HepG2 (cell line): ENCODE measurements at regions not wholly inside any gene's neighbourhood (a gene's known extent, or its start where the extent isn't known, plus 50 kb on each side); places are given as distances from the start of the nearest gene placed in this dataset.

Experiments used
- ATAC-seq: fragments of 200-7000 bp; cut with Tn5 transposase; 3 replicates; pipeline ENCODE4 v1.9.1; 2020; ENCODE audit warnings: mild to moderate bottlenecking, moderate library complexity
- BruUV-seq: library from RNA; stranded (reverse); fragments of 400-500 nt; replicated peaks from 2 replicates; lab custom pipeline; 2021; lab: Mats Ljungman, UMichigan
- CTCF ChIA-PET: fragments of 300-600 bp; formaldehyde crosslinking; extraction: SDS; loops from one replicate; lab custom pipeline; 2021; ENCODE audit warnings: low total read pairs, inconsistent platforms, low intra/inter-chr PET ratio; lab: Yijun Ruan, JAX
- POLR2A ChIA-PET: fragments of 350-600 bp; sonication (Branson Sonifier 250); formaldehyde crosslinking; loops from one replicate; lab custom pipeline; 2020; ENCODE audit warnings: antibody characterized with exemption, inconsistent platforms; lab: Yijun Ruan, JAX
- DNase-seq: peaks from one replicate; pipeline ENCODE4 v3.0.0-alpha.2; 2015; ENCODE audit warnings: low spot score
- FAIRE-seq: peaks from 3 replicates; lab custom pipeline; 2011; peaks lifted over from hg19 to GRCh38; lab: Jason Lieb, UNC
- H2AFZ ChIP-seq: one replicate; pipeline ENCODE4 v1.6.1; 2011; ENCODE audit warnings: low read length, inconsistent platforms
- H3K27ac ChIP-seq: fragments of 300-600 bp; 3 replicates; pipeline ENCODE4 v1.8.0; 2011; ENCODE audit warnings: mixed run types, mild to moderate bottlenecking, mixed read lengths, low read length, inconsistent platforms; ENCODE audit not compliant: insufficient read depth; ENCODE audit errors: extremely low read length
- H3K27me3 ChIP-seq, 2 experiments: fragments of 200-600 bp in 1 of 2; 2 replicates in 1 of 2; 3 replicates in 1 of 2; pipeline versions ENCODE4 v1.6.0 to v1.8.0; 2011; ENCODE audit warnings: low read length in 2 of 2, mild to moderate bottlenecking in 2 of 2, moderate library complexity in 2 of 2, inconsistent platforms in 1 of 2; ENCODE audit not compliant: insufficient read depth in 2 of 2, control insufficient read depth in 1 of 2
- H3K36me3 ChIP-seq, 2 experiments: fragments of 200-600 bp in 1 of 2; replicated peaks in 1 of 2; 2 replicates in 1 of 2; 3 replicates in 1 of 2; pipeline versions ENCODE4 v1.5.1 to v1.8.0; 2011; ENCODE audit warnings: low read length in 2 of 2, inconsistent platforms in 1 of 2; ENCODE audit not compliant: insufficient read depth in 2 of 2, control insufficient read depth in 1 of 2
- H3K4me1 ChIP-seq: 2 replicates; pipeline ENCODE4 v1.5.1; 2012; ENCODE audit warnings: low read length, inconsistent platforms; ENCODE audit not compliant: insufficient read depth
- H3K4me2 ChIP-seq: 2 replicates; pipeline ENCODE4 v1.6.0; 2011; ENCODE audit warnings: low read depth, low read length, inconsistent platforms
- H3K4me3 ChIP-seq, 3 experiments: fragments of 200-600 bp in 1 of 3; sonication (generic), shearing (Covaris generic) in 1 of 3; replicated peaks in 1 of 3; 2 replicates each; pipeline ENCODE4 v1.5.1; 2011 to 2016; ENCODE audit warnings: low read length in 3 of 3, inconsistent platforms in 2 of 3, low read depth in 2 of 3, mild to moderate bottlenecking in 2 of 3, control low read depth in 1 of 3, mixed read lengths in 1 of 3; ENCODE audit not compliant: insufficient read depth in 1 of 3
- H3K79me2 ChIP-seq: one replicate; pipeline ENCODE4 v1.6.1; 2011; ENCODE audit warnings: low read length, inconsistent platforms; ENCODE audit not compliant: insufficient read depth
- H3K9ac ChIP-seq: 2 replicates; pipeline ENCODE4 v1.6.0; 2011; ENCODE audit warnings: mild to moderate bottlenecking, low read depth, low read length, inconsistent platforms; ENCODE audit not compliant: insufficient read depth
- H3K9me3 ChIP-seq: 2 replicates; pipeline ENCODE4 v1.5.1; 2012; ENCODE audit warnings: mild to moderate bottlenecking, low read length
- H4K20me1 ChIP-seq: 2 replicates; pipeline ENCODE4 v1.6.0; 2011; ENCODE audit warnings: inconsistent platforms, mild to moderate bottlenecking, low read length, moderate library complexity; ENCODE audit not compliant: insufficient read depth
- RNF219 ChIP-seq: sonication (generic); formaldehyde crosslinking; IDR thresholded peaks from 2 replicates; pipeline ENCODE4 v1.5.0; 2020; ENCODE audit warnings: mild to moderate bottlenecking, missing genetic modification reagents
- UBTF ChIP-seq: sonication (generic); formaldehyde crosslinking; IDR thresholded peaks from 2 replicates; pipeline ENCODE4 v1.4.0; 2020; ENCODE audit warnings: mild to moderate bottlenecking, missing genetic modification reagents
- ZFX ChIP-seq: sonication (generic); formaldehyde crosslinking; IDR thresholded peaks from 2 replicates; pipeline ENCODE4 v1.4.0; 2020; ENCODE audit warnings: mild to moderate bottlenecking, low read depth, missing genetic modification reagents, moderate library complexity
- WGBS: methylation state at CpG from one replicate; pipeline ENCODE4 v1.1.6; 2017; ENCODE audit warnings: low lambda C conversion rate; 5-methylcytosine and 5-hydroxymethylcytosine counted together
- in situ Hi-C: cut with HindIII; loops from 2 replicates; pipeline ENCODE4 v1.10.0; 2017; ENCODE audit warnings: low pct_unique_long_range_greater_than_20kb; ENCODE audit not compliant: extremely low pct_ligation_motif_present
- intact Hi-C: fragments of 100-400 bp; cut with micrococcal nuclease; formaldehyde crosslinking; loops from one replicate; pipeline ENCODE4 v1.10.0; 2022; ENCODE audit not compliant: unreplicated experiment

GRCh38 chr5:118022062-118022461 is 966.3 kb downstream of the DTWD2 start:
- Histone ChIP-seq H2AFZ (no peak overlapping the region), H4K20me1 (no peaks in the 10 kb centered on the region), H3K36me3 (no peaks in the 10 kb centered on the region), H3K27ac (no peak overlapping the region), H3K4me3 (no peak overlapping the region), H3K27me3 (no peaks in the 10 kb centered on the region), H3K9ac (no peak overlapping the region), H3K9me3 (no peaks in the 10 kb centered on the region), H3K4me1 (peaks cover 7% of the 10 kb centered on the region; the same call in 1 of the 2 replicates), H3K79me2 (no peaks in the 10 kb centered on the region), H3K4me2 (no peak overlapping the region)
- 0% methylated on average over 2 of the region's 2 CpGs for WGBS
- TF ChIP-seq UBTF (CRISPR knock-in tag): no peak
- TF ChIP-seq ZFX (CRISPR knock-in tag): no peak
- in situ Hi-C loops: no loop called here
- DNase-seq (no peak), ATAC-seq (no peak), FAIRE-seq (no peak)
- intact Hi-C loops: no loop called here
- ChIA-PET POLR2A (no interaction called here), CTCF (no interaction called here)
- BruUV-seq: no TSS peak

GRCh38 chr5:118017536-118017935 is 970.8 kb downstream of the DTWD2 start:
- Histone ChIP-seq H3K36me3 (no peaks in the 10 kb centered on the region), H3K4me3 (no peak overlapping the region), H2AFZ (no peak overlapping the region), H3K27me3 (no peaks in the 10 kb centered on the region), H3K27ac (no peak overlapping the region), H3K9me3 (no peaks in the 10 kb centered on the region), H3K4me2 (no peak overlapping the region), H3K79me2 (no peaks in the 10 kb centered on the region), H3K9ac (no peak overlapping the region), H4K20me1 (no peaks in the 10 kb centered on the region), H3K4me1 (peaks cover 7% of the 10 kb centered on the region; the same call in 1 of the 2 replicates)
- intact Hi-C loops (no loop called here), in situ Hi-C loops (no loop called here)
- WGBS: 4% methylated on average over 5 of the region's 5 CpGs
- no peak for TF ChIP-seq RNF219
- CTCF ChIA-PET: no interaction called here
- FAIRE-seq (no peak), ATAC-seq (no peak), DNase-seq (no peak)
- POLR2A ChIA-PET: no interaction called here
- no TSS peak for BruUV-seq
